NCI-H2029 (cell line): ENCODE measurements at regions not wholly inside any gene's neighbourhood (a gene's known extent, or its start where the extent isn't known, plus 50 kb on each side); places are given as distances from the start of the nearest gene placed in this dataset.
"Not testable (repeated sequence)": the region's sequence is repeated elsewhere in the genome, so short reads cannot be mapped to it uniquely, and the experiment has no call there.

Source experiments
- DNase-seq: peaks from one replicate; lab custom pipeline; 2025; lab: John Stamatoyannopoulos, UW

DNA sequence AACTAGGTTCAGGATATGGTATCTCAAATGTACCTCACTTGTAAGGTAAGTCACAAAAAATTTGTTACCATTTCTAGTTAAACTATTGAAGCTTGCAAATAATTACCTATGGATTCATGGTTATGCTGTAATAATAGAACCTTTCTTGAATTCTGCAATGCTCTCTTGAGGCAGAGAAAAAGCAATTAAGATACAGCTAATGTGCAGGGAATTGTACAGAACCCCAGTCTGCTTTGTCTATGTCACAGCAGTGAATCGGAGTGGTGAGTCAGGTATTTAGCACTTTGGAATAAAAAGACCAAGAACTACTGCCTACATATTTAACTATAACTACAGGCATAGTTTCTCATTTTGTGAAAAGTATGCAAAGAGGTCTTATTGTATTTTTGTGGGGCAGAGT is 228.7 kb upstream of the GOT2 start:
- DNase-seq: no peak

GRCh38 chr16:58960484-58960883 is 226.4 kb upstream of the GOT2 start:
- DNase-seq: no peak

DNA sequence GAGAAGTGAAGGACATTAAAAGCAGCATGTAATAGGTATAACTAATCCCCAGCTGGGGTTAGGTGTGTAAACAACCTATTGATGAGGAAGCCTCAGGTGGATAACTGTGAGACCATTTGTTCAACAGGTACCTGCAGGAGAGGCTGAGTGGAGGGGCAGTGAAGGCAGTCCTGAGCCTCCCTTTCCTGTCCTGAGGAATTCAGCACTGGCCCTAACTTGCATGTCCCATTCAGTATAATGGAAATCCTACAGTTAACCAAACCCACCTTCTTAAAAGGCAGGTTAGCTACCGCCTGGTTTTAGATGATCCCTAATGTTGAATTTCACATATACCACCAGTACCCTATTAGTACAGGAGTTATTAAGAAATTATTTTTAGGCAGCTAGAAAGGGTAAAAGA is 225.9 kb upstream of the GOT2 start:
- no peak for DNase-seq

GRCh38 chr16:58958749-58959148 is 224.6 kb upstream of the GOT2 start:
- no peak for DNase-seq

- DNase-seq: no peak
These were observed 214.1 kb upstream of the GOT2 start for GRCh38 chr16:58948244-58948643.

DNA sequence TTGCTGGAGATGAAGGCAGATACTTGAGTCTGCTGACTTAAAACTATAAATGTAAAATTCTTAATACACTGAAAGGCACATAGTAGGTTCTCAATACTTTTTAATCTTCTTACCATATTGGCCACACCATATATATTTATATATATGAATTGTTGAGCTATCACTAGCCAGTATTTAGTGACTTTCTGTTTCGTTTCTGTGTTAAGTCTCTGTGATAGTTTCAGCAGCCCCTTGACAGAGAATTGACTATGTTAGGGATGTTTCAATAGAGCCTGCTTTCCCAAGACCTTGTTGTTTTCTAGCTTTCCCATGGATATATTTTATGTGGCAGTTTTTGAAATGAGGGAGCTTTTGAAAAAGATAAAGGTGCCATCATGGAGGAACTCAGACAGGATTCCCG is 206.5 kb upstream of the GOT2 start:
- DNase-seq: no peak

- no peak for DNase-seq
These were observed 204.7 kb upstream of the GOT2 start for GRCh38 chr16:58938811-58939210.

DNA sequence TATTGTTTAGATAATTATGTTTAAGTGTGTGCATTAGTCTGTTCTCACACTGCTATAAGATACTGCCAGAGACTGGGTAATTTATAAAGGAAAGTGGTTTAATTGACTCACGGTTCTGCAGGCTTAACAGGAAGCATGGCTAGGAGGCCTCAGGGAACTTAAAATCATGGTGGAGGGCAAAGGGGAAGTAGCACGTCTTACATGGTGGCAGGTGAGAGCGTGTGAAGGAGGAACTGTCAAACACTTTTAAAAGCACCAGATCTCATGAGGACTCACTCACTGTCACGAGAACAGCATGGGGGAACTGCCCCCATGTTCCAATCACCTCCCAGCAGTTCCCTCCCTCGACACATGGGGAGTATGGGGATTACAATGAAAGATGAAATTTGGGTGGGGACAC is 203.5 kb upstream of the GOT2 start:
- DNase-seq: no peak

- no peak for DNase-seq
These were observed 199.1 kb upstream of the GOT2 start for GRCh38 chr16:58933186-58933585.

GRCh38 chr16:58931436-58931835 is 197.3 kb upstream of the GOT2 start:
- DNase-seq: no peak

GRCh38 chr16:58923094-58923493 is 189.0 kb upstream of the GOT2 start:
- DNase-seq: no peak

DNA sequence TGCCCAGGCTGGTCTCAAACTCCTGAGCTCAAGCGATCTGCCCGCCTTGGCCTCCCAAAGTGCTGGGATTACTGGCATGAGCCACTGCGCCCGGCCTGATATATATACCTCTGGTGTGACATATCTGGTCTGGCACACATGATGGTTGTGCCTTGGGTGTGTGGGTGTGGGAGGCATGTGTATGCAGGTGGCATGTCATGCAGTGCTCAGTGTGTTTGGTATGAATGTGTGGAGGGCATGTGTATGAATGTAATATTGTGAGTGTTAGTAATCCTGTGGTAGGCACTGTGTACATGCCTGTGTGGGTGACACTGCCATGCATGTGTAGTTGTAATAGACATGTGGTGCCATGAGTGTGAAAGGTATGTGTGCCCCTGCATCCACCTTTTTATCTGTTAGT is 179.3 kb upstream of the GOT2 start:
- DNase-seq: no peak

DNA sequence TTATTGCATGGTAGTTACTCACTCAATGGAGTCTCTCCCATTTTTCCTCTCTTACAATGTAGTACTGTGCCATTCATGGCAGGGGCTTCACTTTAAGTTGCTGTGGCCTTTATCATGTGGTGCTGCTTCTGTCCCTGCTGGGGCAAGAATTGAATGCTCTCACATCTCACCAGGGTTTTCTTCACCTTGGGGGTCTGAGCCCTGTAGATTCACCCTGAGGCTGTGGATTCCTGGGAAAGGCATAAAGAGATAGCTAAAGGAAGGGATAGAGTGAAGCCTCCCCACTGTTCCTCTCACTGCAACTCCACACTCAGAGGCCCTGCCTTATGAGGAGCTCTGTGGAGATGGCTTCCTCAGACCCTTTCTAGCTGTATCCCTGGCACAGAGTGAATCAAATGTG is 178.5 kb upstream of the GOT2 start:
- no peak for DNase-seq

DNA sequence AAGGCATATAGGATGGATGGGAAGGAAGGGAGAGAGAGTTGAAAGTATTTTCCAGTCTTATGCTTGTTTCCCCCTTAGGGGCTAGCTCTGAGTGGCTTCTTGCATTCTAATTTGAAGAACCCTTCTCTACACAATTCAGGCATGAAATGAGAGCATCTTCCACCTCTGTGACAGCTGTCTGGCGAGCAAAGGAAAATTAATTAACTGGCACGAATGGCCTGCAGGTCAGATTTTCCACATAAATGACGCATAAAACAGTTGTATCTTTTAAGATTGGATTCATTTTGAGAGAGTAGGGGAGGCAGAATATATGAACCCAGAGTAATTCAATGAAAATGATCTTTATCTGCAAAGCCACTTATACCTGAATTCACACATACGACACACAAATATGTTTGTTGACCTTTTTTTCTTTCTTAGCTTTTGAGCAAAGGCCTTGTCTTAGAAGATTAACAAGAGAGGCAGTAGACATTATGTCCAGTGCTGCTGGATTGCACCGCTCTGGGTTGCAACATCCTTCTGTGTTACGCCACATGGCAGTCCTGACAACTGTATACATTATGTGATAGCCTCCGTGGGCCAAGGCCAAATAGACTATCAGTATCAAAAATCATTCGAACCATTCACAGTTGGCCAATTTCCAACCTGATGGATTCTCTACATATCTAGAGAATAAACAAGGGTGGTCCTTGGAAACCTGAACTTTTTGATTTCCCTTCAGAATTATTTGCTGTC is 173.0 kb upstream of the GOT2 start:
- no peak for DNase-seq

DNA sequence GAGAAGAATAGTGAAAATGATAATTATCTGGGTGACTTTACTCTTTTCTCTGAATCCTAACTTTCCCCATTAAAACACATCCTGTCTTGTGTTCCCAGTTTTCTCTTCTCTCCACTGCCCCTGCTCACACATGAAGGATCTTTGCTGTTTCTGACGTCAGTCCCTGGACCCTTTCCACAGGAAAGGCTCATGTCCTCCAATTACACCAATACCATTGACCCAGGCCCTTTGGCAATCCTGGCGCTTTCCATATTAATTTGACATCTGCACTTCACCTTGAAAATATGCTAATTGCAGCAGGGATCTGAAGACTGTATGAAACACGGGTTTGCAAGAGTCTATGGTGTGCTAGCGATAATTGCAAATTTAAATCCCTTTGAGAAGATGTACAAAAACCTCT is 170.2 kb upstream of the GOT2 start:
- DNase-seq: no peak

GRCh38 chr16:58889516-58889915 is 155.4 kb upstream of the GOT2 start:
- DNase-seq: no peak

- no peak for DNase-seq
These were observed 151.5 kb upstream of the GOT2 start for GRCh38 chr16:58885528-58886170.

DNA sequence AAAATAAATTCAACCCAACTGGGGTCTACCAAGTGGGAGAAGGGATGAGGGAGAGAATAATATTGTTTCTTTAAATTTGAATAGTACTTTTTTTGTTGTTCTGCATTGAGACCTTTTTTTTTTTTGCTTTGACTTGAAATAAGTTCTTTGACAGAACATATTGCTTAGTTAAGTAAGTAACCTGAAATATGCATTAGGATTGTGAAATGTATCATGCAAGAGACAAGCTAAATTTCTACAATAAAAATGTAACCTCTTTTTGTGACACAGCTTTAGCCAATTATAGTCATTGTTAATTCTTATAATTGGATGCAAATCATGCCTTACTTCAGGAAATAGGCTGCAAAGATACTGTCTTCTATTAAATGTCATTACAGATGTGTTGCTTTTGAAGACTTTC is 150.0 kb upstream of the GOT2 start:
- no peak for DNase-seq

GRCh38 chr16:58883131-58883530 is 149.0 kb upstream of the GOT2 start:
- DNase-seq: no peak

GRCh38 chr16:58882292-58882691 is 148.2 kb upstream of the GOT2 start:
- no peak for DNase-seq

DNA sequence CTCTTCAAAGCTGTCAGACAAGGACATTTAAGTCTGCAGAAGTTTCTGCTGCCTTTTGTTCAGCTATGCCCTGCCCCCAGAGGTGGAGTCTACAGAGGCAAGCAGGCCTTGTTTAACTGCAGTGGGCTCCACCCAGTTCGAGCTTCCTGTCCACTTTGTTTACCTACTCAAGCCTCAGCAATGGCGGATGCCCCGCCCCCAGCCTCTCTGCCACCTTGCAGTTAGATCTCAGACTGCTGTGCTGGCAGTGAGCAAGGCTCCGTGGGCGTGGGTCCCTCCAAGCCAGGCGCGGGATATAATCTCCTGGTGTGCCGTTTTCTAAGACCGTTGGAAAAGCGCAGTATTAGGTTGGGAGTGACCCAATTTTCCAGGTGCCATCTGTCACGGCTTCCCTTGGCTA is 144.5 kb upstream of the GOT2 start:
- not testable (repeated sequence) for DNase-seq

GRCh38 chr16:58866935-58867334 is 132.8 kb upstream of the GOT2 start:
- no peak for DNase-seq

DNA sequence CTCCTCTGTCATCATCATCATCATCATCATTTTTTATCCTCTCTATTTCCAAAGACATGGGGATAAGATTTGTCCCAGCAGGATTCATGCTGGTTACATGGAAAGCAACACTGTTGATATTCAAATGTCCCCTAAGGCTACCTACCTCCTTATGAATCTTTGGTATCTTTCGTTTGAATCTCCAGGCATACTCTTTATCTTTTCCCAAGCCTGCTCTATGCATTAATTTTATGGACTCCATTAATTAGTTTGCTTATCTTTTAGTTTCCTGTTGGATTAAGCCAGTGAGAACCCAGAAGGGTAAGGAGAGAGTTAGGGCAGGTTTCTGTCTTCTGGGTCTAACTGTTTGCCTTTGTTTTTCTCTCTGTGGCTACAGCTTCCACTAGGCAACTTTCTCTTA is 129.6 kb upstream of the GOT2 start:
- no peak for DNase-seq

DNA sequence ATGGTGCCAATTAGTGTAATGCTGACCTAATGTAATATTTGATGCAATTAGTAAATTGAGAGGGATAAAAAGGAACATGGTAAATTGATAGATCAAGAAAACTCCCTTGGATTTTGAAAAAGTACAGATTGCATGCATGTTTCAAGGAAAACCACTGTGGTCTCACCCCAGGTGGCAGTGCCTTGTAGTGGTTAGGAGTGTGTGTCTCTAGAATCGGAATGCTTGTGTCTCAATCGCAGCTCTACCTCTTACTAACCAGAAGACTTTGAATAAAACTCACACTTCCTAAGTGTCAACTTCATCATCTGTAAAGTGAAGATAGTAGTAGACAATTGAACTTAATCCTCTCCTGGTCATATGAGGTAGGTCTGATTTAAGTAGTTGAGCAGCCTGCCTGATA is 128.9 kb upstream of the GOT2 start:
- DNase-seq: no peak
